ENCODE measurements at regions not wholly inside any gene's neighbourhood (a gene's known extent, or its start where the extent isn't known, plus 50 kb on each side); places are given as distances from the start of the nearest gene placed in this dataset.

DNA sequence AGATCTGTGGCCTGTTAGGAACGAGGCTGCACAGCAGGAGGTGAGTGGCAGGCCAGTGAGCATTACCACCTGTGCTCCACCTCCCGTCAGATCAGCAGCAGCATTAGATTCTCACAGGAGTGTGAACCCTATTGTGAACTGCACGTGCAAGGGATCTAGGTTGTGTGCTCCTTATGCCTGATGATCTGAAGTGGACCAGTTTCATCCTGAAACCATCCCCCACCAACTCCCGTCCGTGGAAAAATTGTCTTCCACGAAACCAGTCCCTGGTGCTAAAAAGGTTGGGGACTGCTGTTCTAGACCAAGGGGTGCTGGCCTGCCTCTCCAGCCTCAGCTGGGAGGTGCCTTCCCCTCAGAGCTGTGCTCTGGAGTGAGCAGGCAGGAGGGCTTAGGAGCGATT is 61.4 kb downstream of the RPLP1 start:
- TF ChIP-seq, protein P1, sequence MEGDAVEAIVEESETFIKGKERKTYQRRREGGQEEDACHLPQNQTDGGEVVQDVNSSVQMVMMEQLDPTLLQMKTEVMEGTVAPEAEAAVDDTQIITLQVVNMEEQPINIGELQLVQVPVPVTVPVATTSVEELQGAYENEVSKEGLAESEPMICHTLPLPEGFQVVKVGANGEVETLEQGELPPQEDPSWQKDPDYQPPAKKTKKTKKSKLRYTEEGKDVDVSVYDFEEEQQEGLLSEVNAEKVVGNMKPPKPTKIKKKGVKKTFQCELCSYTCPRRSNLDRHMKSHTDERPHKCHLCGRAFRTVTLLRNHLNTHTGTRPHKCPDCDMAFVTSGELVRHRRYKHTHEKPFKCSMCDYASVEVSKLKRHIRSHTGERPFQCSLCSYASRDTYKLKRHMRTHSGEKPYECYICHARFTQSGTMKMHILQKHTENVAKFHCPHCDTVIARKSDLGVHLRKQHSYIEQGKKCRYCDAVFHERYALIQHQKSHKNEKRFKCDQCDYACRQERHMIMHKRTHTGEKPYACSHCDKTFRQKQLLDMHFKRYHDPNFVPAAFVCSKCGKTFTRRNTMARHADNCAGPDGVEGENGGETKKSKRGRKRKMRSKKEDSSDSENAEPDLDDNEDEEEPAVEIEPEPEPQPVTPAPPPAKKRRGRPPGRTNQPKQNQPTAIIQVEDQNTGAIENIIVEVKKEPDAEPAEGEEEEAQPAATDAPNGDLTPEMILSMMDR (IDR thresholded peaks at IDR 0.05) = no peak
- TF ChIP-seq POLR2AphosphoS5 (IDR thresholded peaks at IDR 0.05) = no peak
- TF ChIP-seq POLR2A (IDR thresholded peaks at IDR 0.05) = no peak
- TF ChIP-seq EP300 (IDR thresholded peaks at IDR 0.05) = no peak

Data from sigmoid colon (tissue), 4 donors.